Kidney epithelial cell (primary cell): ENCODE measurements at regions not wholly inside any gene's neighbourhood (a gene's known extent, or its start where the extent isn't known, plus 50 kb on each side); places are given as distances from the start of the nearest gene placed in this dataset.

Experiments used
- DNase-seq: peaks from one replicate; pipeline ENCODE4 v3.0.0-alpha.2; 2010; ENCODE audit warnings: low read depth
- H3K27me3 ChIP-seq: 2 replicates; pipeline ENCODE4 v1.6.0; 2011; ENCODE audit warnings: low read length; ENCODE audit not compliant: control insufficient read depth, insufficient read depth
- H3K36me3 ChIP-seq: 2 replicates; pipeline ENCODE4 v1.5.1; 2011; ENCODE audit warnings: low read length; ENCODE audit not compliant: control insufficient read depth, insufficient read depth
- H3K4me3 ChIP-seq: 2 replicates; pipeline ENCODE4 v1.5.1; 2011; ENCODE audit warnings: low read depth, mild to moderate bottlenecking, control low read depth, low read length
- TF ChIP-seq, protein P1 (sequence below): IDR thresholded peaks from 2 replicates; pipeline ENCODE4 v1.5.1; 2011; ENCODE audit warnings: mild to moderate bottlenecking, moderate library complexity, low read length, control low read depth, inconsistent platforms; ENCODE audit not compliant: insufficient read depth, poor library complexity, severe bottlenecking

DNA sequence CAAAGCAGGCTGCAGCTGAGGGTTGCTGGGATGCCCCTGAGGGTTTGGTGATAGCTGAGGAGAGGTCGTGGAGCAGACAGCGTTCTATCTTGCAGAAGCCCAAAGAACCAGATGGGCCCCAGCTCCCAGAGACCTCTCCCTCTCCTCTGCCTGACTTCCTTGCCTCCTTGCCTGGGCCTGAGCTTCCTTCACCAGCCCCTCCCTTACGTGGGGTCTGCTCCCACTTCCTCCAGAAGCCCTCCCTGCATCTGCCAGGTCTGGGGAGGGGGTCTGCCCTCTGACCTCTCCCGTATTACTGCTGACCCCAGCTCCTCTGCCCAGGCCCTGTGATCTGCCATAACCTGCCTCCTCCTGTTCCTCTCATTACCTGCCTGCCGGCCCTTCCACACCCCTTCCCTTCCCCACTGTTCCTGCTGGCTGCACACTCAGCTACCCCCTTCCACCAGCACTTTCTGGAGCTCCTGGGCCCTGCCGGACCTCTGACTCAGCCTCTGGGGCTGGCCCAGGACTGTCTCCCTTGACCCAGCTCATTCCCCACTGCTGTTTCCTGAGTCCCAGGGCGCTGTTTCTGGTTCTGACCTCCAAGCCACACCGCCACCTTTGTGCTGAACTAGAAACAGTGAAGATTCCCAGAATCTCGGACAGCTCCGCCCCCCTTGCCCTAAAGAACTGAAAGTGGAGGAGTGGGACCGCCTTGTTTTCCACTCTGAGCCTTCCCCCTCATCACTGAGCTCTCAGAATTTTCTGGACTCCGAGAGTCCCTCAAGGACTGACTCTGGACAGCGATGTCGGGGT, 237.7 kb upstream of the C1orf174 start:
- Histone ChIP-seq H3K27me3 (no peaks in the 10 kb centered on the region), H3K36me3 (no peaks in the 10 kb centered on the region), H3K4me3 (no peak overlapping the region)
- DNase-seq, result no peak
- TF ChIP-seq, protein P1, sequence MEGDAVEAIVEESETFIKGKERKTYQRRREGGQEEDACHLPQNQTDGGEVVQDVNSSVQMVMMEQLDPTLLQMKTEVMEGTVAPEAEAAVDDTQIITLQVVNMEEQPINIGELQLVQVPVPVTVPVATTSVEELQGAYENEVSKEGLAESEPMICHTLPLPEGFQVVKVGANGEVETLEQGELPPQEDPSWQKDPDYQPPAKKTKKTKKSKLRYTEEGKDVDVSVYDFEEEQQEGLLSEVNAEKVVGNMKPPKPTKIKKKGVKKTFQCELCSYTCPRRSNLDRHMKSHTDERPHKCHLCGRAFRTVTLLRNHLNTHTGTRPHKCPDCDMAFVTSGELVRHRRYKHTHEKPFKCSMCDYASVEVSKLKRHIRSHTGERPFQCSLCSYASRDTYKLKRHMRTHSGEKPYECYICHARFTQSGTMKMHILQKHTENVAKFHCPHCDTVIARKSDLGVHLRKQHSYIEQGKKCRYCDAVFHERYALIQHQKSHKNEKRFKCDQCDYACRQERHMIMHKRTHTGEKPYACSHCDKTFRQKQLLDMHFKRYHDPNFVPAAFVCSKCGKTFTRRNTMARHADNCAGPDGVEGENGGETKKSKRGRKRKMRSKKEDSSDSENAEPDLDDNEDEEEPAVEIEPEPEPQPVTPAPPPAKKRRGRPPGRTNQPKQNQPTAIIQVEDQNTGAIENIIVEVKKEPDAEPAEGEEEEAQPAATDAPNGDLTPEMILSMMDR, result no peak

DNA sequence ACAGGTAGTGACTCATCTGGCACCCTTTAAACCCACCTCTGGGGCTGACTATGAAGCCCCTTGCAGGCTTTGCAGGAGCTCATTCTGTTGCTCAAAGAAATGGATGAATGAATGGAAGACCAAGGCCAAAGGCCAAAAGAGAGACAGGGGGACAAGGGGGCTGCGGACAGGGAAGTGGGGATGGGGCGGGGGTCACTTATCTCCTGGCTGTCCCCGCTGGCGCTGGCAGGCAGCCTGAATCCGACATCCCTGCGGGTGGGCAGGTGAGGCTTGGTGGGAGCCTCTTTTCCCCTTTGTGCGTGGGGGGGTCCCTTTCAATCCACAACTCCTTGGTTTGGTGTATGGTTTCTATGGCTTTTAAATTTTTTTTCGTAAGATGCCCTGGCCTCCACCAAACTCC, 239.6 kb upstream of the C1orf174 start:
- Histone ChIP-seq H3K4me3 (no peak overlapping the region), H3K27me3 (no peaks in the 10 kb centered on the region), H3K36me3 (no peaks in the 10 kb centered on the region)
- TF ChIP-seq, protein P1, result no peak
- DNase-seq, result no peak

GRCh38 chr1:4140241-4140640, 240.2 kb upstream of the C1orf174 start:
- Histone ChIP-seq H3K4me3 (no peak overlapping the region), H3K36me3 (no peaks in the 10 kb centered on the region), H3K27me3 (no peaks in the 10 kb centered on the region)
- no peak for DNase-seq
- TF ChIP-seq, protein P1, result no peak

- DNase-seq, result no peak
- TF ChIP-seq, protein P1, result no peak
- Histone ChIP-seq H3K27me3 (no peaks in the 10 kb centered on the region), H3K4me3 (no peak overlapping the region), H3K36me3 (no peaks in the 10 kb centered on the region)
Observed at GRCh38 chr1:4140821-4141220, 240.7 kb upstream of the C1orf174 start.

GRCh38 chr1:4144349-4144971, 244.4 kb upstream of the C1orf174 start:
- TF ChIP-seq, protein P1, result no peak
- Histone ChIP-seq H3K36me3 (no peaks in the 10 kb centered on the region), H3K4me3 (no peak overlapping the region), H3K27me3 (no peaks in the 10 kb centered on the region)
- DNase-seq, result no peak
